GM18907 (cell line): ENCODE measurements at regions not wholly inside any gene's neighbourhood (a gene's known extent, or its start where the extent isn't known, plus 50 kb on each side); places are given as distances from the start of the nearest gene placed in this dataset.
"Not testable (repeated sequence)": the region's sequence is repeated elsewhere in the genome, so short reads cannot be mapped to it uniquely, and the experiment has no call there.

Source experiments
- ATAC-seq: cut with Tn5 transposase; IDR thresholded peaks from one replicate; pipeline ENCODE4 v1.9.1; 2021; ENCODE audit warnings: mild to moderate bottlenecking, moderate library complexity; ENCODE audit not compliant: unreplicated experiment

GRCh38 chr4:81375745-81376144, 96.0 kb downstream of the RASGEF1B start:
- no peak for ATAC-seq

- no peak for ATAC-seq
Measured at GRCh38 chr4:81369886-81370285, 101.8 kb downstream of the RASGEF1B start.

- no peak for ATAC-seq
Measured at GRCh38 chr4:81366779-81367178, 104.9 kb downstream of the RASGEF1B start.

- ATAC-seq: no peak
Measured at GRCh38 chr4:81360737-81361136, 111.0 kb downstream of the RASGEF1B start.

- ATAC-seq: no peak
Measured at GRCh38 chr4:81359207-81359606, 112.5 kb downstream of the RASGEF1B start.

GRCh38 chr4:81358154-81358553, 113.6 kb downstream of the RASGEF1B start:
- ATAC-seq: no peak

- ATAC-seq: no peak
Measured at GRCh38 chr4:81356621-81357020, 115.1 kb downstream of the RASGEF1B start.

- no peak for ATAC-seq
Measured at GRCh38 chr4:81355136-81355535, 116.6 kb downstream of the RASGEF1B start.

- ATAC-seq: no peak
Measured at GRCh38 chr4:81353861-81354260, 117.8 kb downstream of the RASGEF1B start.

- no peak for ATAC-seq
Measured at GRCh38 chr4:81352446-81352835, 119.3 kb downstream of the RASGEF1B start.

- peak; percentile 90 for ATAC-seq
Measured at GRCh38 chr4:81351654-81352445, 119.9 kb downstream of the RASGEF1B start.

GRCh38 chr4:81350040-81350439, 121.7 kb downstream of the RASGEF1B start:
- ATAC-seq: no peak

- no peak for ATAC-seq
Measured at GRCh38 chr4:81348778-81349094, 123.0 kb downstream of the RASGEF1B start.

- ATAC-seq: no peak
Measured at GRCh38 chr4:81348086-81348777, 123.5 kb downstream of the RASGEF1B start.

GRCh38 chr4:81346719-81347118, 125.0 kb downstream of the RASGEF1B start:
- no peak for ATAC-seq

- ATAC-seq: no peak
Measured at GRCh38 chr4:81343536-81343935, 128.2 kb downstream of the RASGEF1B start.

- no peak for ATAC-seq
Measured at GRCh38 chr4:81343046-81343445, 128.0 kb upstream of the PRKG2 start.

GRCh38 chr4:81337211-81337610, 122.2 kb upstream of the PRKG2 start:
- ATAC-seq: no peak

GRCh38 chr4:81335122-81335912, 120.3 kb upstream of the PRKG2 start:
- no peak for ATAC-seq

- ATAC-seq: no peak
Measured at GRCh38 chr4:81330018-81330417, 115.0 kb upstream of the PRKG2 start.

GRCh38 chr4:81326581-81326980, 111.6 kb upstream of the PRKG2 start:
- no peak for ATAC-seq

GRCh38 chr4:81324594-81324993, 109.6 kb upstream of the PRKG2 start:
- ATAC-seq: not testable (repeated sequence)
